CD4-positive, alpha-beta T cell (primary cell): ENCODE measurements at regions not wholly inside any gene's neighbourhood (a gene's known extent, or its start where the extent isn't known, plus 50 kb on each side); places are given as distances from the start of the nearest gene placed in this dataset.

Experiments
- ATAC-seq: fragments of 200-7000 bp; cut with Tn5 transposase; one replicate; pipeline ENCODE4 v1.10.0; 2022; ENCODE audit warnings: mild to moderate bottlenecking; ENCODE audit not compliant: poor library complexity
- CTCF ChIA-PET: fragments of 350-600 bp; sonication (Branson Sonifier 250); formaldehyde crosslinking; loops from one replicate; lab custom pipeline; 2021; ENCODE audit warnings: antibody characterized with exemption, inconsistent platforms; lab: Charles Lee
- POLR2A ChIA-PET: fragments of 350-600 bp; sonication (Branson Sonifier 250); formaldehyde crosslinking; loops from one replicate; lab custom pipeline; 2021; ENCODE audit warnings: antibody characterized with exemption, inconsistent platforms; lab: Charles Lee
- DNase-seq, 14 experiments: peaks; one replicate each; pipeline ENCODE4 v3.0.0-alpha.2; 2013 to 2020; ENCODE audit warnings: mixed read lengths in 2 of 14
- H3K27ac ChIP-seq, 2 donors: one replicate each; pipeline versions ENCODE4 v1.5.1 to v1.7.0; 2013; ENCODE audit warnings: low read length in 2 of 2, low read depth in 1 of 2, mild to moderate bottlenecking in 1 of 2
- H3K27me3 ChIP-seq, 2 experiments: 1 replicate in 1 of 2; 2 replicates in 1 of 2; pipeline versions ENCODE4 v1.6.1 to v1.7.0; 2013; ENCODE audit warnings: low read length in 2 of 2, control low read depth in 1 of 2, mild to moderate bottlenecking in 1 of 2, moderate library complexity in 1 of 2; ENCODE audit not compliant: insufficient read depth in 2 of 2, control insufficient read depth in 1 of 2
- H3K36me3 ChIP-seq: one replicate; pipeline ENCODE4 v1.6.1; 2013; ENCODE audit warnings: low read length, control low read depth; ENCODE audit not compliant: insufficient read depth
- H3K4me1 ChIP-seq: one replicate; pipeline ENCODE4 v1.6.1; 2013; ENCODE audit warnings: low read length, control low read depth; ENCODE audit not compliant: insufficient read depth
- H3K4me3 ChIP-seq: one replicate; pipeline ENCODE4 v1.5.1; 2013; ENCODE audit warnings: mild to moderate bottlenecking, low read length, moderate library complexity
- H3K9me3 ChIP-seq, 2 experiments: 1 replicate in 1 of 2; 2 replicates in 1 of 2; pipeline versions ENCODE4 v1.6.1 to v1.7.0; 2013; ENCODE audit warnings: low read length in 2 of 2, mild to moderate bottlenecking in 2 of 2, control low read depth in 1 of 2, moderate library complexity in 1 of 2; ENCODE audit not compliant: control insufficient read depth in 1 of 2, insufficient read depth in 1 of 2
- H3K27ac Mint-ChIP-seq: one replicate; pipeline ENCODE4 v1.8.0; 2020; ENCODE audit warnings: mixed read lengths
- H3K27me3 Mint-ChIP-seq: one replicate; pipeline ENCODE4 v1.8.0; 2021; ENCODE audit warnings: mixed read lengths
- H3K36me3 Mint-ChIP-seq: one replicate; pipeline ENCODE4 v1.8.0; 2021; ENCODE audit warnings: low read depth, mixed read lengths
- H3K4me1 Mint-ChIP-seq: one replicate; pipeline ENCODE4 v1.8.0; 2021; ENCODE audit warnings: low read depth, mixed read lengths
- H3K4me3 Mint-ChIP-seq: one replicate; pipeline ENCODE4 v1.8.0; 2020; ENCODE audit warnings: mild to moderate bottlenecking, mixed read lengths
- H3K9me3 Mint-ChIP-seq: one replicate; pipeline ENCODE4 v1.8.0; 2020; ENCODE audit warnings: mixed read lengths
- CTCF ChIP-seq: fragments of 200-600 bp; IDR thresholded peaks from one replicate; pipeline ENCODE4 v1.8.0; 2022; ENCODE audit warnings: antibody characterized with exemption, mild to moderate bottlenecking
- intact Hi-C, 2 experiments: fragments of 100-400 bp; cut with DNase I in 1 of 2; cut with micrococcal nuclease in 1 of 2; formaldehyde crosslinking; loops; one replicate each; pipeline versions ENCODE4 v1.15.1 to v1.9.0; 2023 to 2025; cut with DNase I, micrococcal nuclease

GRCh38 chr6:166073082-166073481 lies 94.6 kb downstream of the TBXT start:
- intact Hi-C loops: no loop called here
- Mint-ChIP-seq H3K4me3 (no peak overlapping the region), H3K27ac (no peak overlapping the region), H3K9me3 (peaks cover 3% of the 10 kb centered on the region), H3K36me3 (no peaks in the 10 kb centered on the region), H3K4me1 (no peaks in the 10 kb centered on the region), H3K27me3 (peaks cover 5% of the 10 kb centered on the region)
- no peak overlapping the region for H3K27ac ChIP-seq
- DNase-seq (no peak), ATAC-seq (no peak)
- POLR2A ChIA-PET: no interaction called here
- CTCF ChIA-PET: no interaction called here
- no peaks in the 10 kb centered on the region for H3K27me3 ChIP-seq
- H3K36me3 ChIP-seq: no peaks in the 10 kb centered on the region
- H3K9me3 ChIP-seq: peaks cover 0 to 16% of the 10 kb centered on the region in 2 experiments
- no peak for TF ChIP-seq CTCF
- no peaks in the 10 kb centered on the region for H3K4me1 ChIP-seq
- no peak overlapping the region for H3K4me3 ChIP-seq

- Histone ChIP-seq H3K36me3 (no peaks in the 10 kb centered on the region), H3K4me1 (no peaks in the 10 kb centered on the region), H3K27ac (no peak overlapping the region), H3K27me3 (no peaks in the 10 kb centered on the region), H3K4me3 (no peak overlapping the region), H3K9me3 (peaks cover 0 to 4% of the 10 kb centered on the region in 2 experiments)
- TF ChIP-seq CTCF: no peak
- peaks cover 5% of the 10 kb centered on the region for H3K9me3 Mint-ChIP-seq
- ChIA-PET POLR2A (no interaction called here), CTCF (no interaction called here)
- no peaks in the 10 kb centered on the region for H3K36me3 Mint-ChIP-seq
- no peaks in the 10 kb centered on the region for H3K4me1 Mint-ChIP-seq
- H3K27me3 Mint-ChIP-seq: no peaks in the 10 kb centered on the region
- no peak overlapping the region for H3K4me3 Mint-ChIP-seq
- no peak for ATAC-seq
- intact Hi-C loops: loop anchor here in 1 of 2 experiments (1.0 kb wide), 1 partner anchor 21 kb away; no protein-coding TSS in a partner anchor
- H3K27ac Mint-ChIP-seq: no peak overlapping the region
- DNase-seq: no peak
These were observed 98.9 kb downstream of the TBXT start for GRCh38 chr6:166068768-166069167.

DNA sequence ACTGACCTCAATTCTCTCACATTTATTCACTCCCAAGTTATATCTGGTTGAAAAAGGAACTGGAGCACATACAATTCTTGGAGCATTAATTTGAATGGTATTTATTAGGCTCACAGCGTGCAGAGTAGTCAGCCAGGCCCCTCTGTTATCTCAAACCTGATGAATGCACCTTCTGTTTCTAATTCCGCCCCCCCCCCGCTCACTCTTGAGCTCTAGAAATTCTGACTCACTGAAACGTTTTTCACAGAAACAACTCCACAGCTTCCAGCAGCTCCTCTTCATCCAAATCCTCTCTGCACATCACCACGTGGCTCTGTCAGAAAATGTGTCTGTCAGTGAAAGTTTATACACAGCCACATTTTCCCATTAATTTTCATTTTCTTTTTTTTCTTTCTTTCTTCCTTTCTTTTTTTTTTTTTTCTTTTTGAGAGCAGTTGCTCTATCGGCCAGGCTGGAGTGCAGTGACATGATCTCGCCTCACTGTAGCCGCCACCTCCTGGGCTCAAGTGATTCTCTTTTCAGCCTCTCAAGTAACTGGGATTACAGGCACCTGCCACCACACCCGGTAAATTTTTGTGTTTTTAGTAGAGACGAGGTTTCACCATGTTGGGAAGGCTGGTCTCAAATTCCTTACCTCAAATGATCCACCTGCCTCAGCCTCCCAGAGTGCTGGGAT lies 109.4 kb downstream of the TBXT start:
- no peak overlapping the region for H3K4me3 Mint-ChIP-seq
- H3K27me3 Mint-ChIP-seq: peaks cover 20% of the 10 kb centered on the region
- H3K27ac Mint-ChIP-seq: no peak overlapping the region
- TF ChIP-seq CTCF: no peak
- H3K4me1 Mint-ChIP-seq: no peaks in the 10 kb centered on the region
- ATAC-seq (no peak), DNase-seq (no peak)
- POLR2A ChIA-PET: no interaction called here
- Histone ChIP-seq H3K27me3 (no peaks in the 10 kb centered on the region), H3K27ac (no peak overlapping the region), H3K36me3 (no peaks in the 10 kb centered on the region), H3K4me3 (no peak overlapping the region), H3K4me1 (no peaks in the 10 kb centered on the region), H3K9me3 (peaks cover 9 to 10% of the 10 kb centered on the region in 2 experiments)
- H3K36me3 Mint-ChIP-seq: no peaks in the 10 kb centered on the region
- intact Hi-C loops: no loop called here
- CTCF ChIA-PET: no interaction called here
- H3K9me3 Mint-ChIP-seq: peaks cover 25% of the 10 kb centered on the region
